ENCODE measurements at regions not wholly inside any gene's neighbourhood (a gene's known extent, or its start where the extent isn't known, plus 50 kb on each side); places are given as distances from the start of the nearest gene placed in this dataset.
"Not testable (repeated sequence)": the region's sequence is repeated elsewhere in the genome, so short reads cannot be mapped to it uniquely, and the experiment has no call there.

DNA sequence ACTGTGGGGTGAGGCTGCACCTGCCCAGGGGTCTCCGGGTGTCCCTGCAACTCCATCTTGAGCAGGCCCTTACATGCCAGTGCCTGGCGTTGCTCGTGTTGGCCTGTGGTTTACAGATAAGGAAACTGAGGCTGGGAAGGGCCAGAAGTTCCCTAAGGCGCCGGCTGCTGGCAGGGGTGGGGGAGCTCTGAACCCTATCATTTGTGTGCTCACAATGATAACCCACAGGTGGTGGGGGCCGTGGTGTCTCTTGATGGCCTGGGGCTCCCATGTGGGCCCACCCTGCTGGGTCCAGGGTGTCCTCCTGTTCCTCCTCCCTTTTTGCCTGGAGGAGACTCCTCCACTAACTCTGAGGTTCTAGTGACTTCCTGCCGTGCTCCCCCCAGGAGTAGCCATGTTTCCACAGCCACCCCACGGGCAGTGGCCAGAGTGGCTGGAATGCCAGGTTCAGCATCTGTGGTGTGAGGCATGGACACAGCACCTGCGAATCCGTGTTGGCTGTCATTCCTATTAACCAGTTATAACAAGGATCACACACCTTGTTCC is 174.3 kb downstream of the NPIPB11 start:
- Histone ChIP-seq H2BK15ac (ENCODE audit: low read depth, low read length) (peak overlapping the region; percentile 56; the same call in 1 of the 3 replicates), H3K4me1 (ENCODE audit: control insufficient read depth, insufficient read depth, low read length) (peaks cover 14% of the 10 kb centered on the region), H2BK120ac (ENCODE audit: low read depth, low read length) (peak overlapping the region; percentile 19; the same call in 1 of the 2 replicates), H2BK20ac (ENCODE audit: low read depth, low read length) (0 out of 2 replicates have a peak overlapping the region, but pooled peaks have one; percentile 49), H2AK5ac (ENCODE audit: low read depth, low read length) (peak overlapping the region; percentile 70; the same call in 1 of the 2 replicates), H4K91ac (ENCODE audit: insufficient read depth, low read depth, low read length) (peak overlapping the region; percentile 55; the same call in 1 of the 2 replicates), H3K4ac (ENCODE audit: low read depth, low read length) (peak overlapping the region; percentile 1; the same call in 1 of the 2 replicates)
- H4K8ac ChIP-seq (ENCODE audit: low read depth in 2 of 2, low read length in 2 of 2); H2AK9ac ChIP-seq (replicated peaks; ENCODE audit: low read depth, low read length, poor library complexity); H2AFZ ChIP-seq (replicated peaks; ENCODE audit: low read length, poor library complexity); H3K4me2 ChIP-seq (ENCODE audit: low read depth, low read length); H3K4me3 ChIP-seq (ENCODE audit: insufficient read depth, low read depth, low read length); in situ Hi-C loops (cut with MboI; ENCODE audit: low sequenced_read_pairs); H3K18ac ChIP-seq (ENCODE audit: low read depth, low read length); H3K9me3 ChIP-seq (ENCODE audit: control insufficient read depth, insufficient read depth, low read length); H3K56ac ChIP-seq (ENCODE audit: extremely low read depth, insufficient read depth, low read length); H4K5ac ChIP-seq (ENCODE audit: low read depth, low read length); H2BK5ac ChIP-seq (ENCODE audit: low read depth, low read length, poor library complexity, severe bottlenecking); H3K14ac ChIP-seq (replicated peaks; ENCODE audit: low read depth, low read length); dilution Hi-C loops (cut with HindIII; ENCODE audit: low sequenced_read_pairs, unreplicated experiment); H3K9me1 ChIP-seq (ENCODE audit: insufficient read depth, low read length); ATAC-seq (ENCODE audit: low read depth); DNase-seq; H3K27me3 ChIP-seq (ENCODE audit: control insufficient read depth, insufficient read depth, low read length); BruUV-seq (replicated peaks); H3K79me1 ChIP-seq (ENCODE audit: low read depth in 1 of 2, low read length in 2 of 2); intact Hi-C loops (cut with micrococcal nuclease); H3K36me3 ChIP-seq (ENCODE audit: control insufficient read depth, insufficient read depth, low read length); H4K20me1 ChIP-seq (ENCODE audit: insufficient read depth, low read length); H3K27ac ChIP-seq (ENCODE audit: insufficient read depth, low read length); H3K9ac ChIP-seq (ENCODE audit: low read depth, low read length); POLR2A ChIA-PET (ENCODE audit: unreplicated experiment); CTCF ChIA-PET; H3K23ac ChIP-seq (ENCODE audit: low read depth, low read length): not testable (repeated sequence)
- WGBS, 2 experiments (ENCODE audit: extremely low coverage in 2 of 2, insufficient read length in 1 of 2) = no CpG with 5 or more reads among the region's 10 CpGs

Measured in IMR-90 (cell line).